GM21619 (cell line): ENCODE measurements at regions not wholly inside any gene's neighbourhood (a gene's known extent, or its start where the extent isn't known, plus 50 kb on each side); places are given as distances from the start of the nearest gene placed in this dataset.
"Not testable (repeated sequence)": the region's sequence is repeated elsewhere in the genome, so short reads cannot be mapped to it uniquely, and the experiment has no call there.

ENCODE experiments used
- ATAC-seq: cut with Tn5 transposase; IDR thresholded peaks from one replicate; pipeline ENCODE4 v1.9.1; 2021; ENCODE audit not compliant: unreplicated experiment

DNA sequence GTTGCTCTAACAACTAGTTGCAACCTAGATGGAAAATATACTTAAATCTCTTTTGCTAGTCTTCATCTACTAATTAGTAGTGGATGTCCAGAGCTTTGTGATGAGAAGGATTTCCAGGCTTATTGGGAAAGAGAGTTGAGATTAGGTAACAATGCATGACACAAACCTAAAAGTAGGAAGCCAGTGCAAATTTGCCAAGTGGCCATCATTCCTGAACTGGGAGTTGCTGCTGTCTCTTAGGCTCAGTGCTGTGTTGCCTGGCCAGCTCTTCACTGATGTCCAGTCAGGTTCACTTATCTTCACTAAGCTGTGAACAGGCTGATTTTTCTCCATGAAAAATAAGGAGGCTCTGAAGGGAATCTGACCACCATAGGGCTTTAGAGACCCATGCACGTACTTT lies 105.6 kb upstream of the AMOT start:
- no peak for ATAC-seq

DNA sequence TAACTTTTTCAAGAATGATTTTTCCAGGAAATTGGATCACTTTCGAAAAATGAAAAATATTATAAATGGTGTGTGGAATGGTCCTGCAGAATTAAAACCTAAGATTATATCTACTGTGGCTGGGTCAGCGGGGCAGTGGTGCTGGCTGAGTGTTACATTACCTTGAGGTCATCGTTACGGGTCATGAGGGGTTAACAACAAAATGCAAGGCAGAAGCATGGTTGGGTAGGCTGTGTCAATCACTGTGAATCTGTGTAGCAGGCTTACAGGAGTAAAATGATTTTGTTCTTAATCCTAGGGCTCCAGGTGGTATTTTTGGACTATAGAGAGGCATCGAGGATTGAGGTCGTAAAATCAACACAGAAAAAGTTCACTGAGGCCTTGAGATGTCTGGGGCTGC lies 105.2 kb upstream of the AMOT start:
- ATAC-seq: no peak

DNA sequence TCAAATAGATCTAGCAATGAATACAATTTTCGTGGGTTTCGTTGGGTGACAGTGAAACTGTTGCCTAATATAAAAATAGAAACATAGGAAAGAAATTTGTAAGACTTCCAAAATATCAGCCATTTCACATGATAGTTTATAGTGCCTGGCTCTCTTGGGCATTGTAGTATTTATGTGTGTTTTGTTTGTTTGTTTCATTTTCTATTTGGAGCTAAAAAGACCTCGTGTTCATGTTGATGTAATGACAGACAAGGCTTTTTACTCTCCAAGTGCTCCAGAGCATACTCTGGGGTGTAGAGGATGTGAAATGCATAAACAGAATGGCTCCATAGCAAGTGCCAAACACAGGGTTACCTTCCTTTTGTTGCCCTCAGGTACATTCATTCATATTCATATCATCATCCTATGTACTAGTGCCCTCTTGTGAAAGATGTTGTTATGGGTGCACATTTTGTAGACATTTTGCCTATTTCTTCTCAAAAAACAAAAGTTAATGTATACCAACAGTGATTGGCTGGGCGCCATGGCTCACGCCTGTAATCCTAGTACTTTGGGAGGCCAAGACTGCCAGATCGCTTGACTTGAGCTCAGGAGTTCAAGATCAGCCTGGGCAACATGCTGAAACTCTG lies 100.7 kb upstream of the AMOT start:
- ATAC-seq: peak; percentile 79

DNA sequence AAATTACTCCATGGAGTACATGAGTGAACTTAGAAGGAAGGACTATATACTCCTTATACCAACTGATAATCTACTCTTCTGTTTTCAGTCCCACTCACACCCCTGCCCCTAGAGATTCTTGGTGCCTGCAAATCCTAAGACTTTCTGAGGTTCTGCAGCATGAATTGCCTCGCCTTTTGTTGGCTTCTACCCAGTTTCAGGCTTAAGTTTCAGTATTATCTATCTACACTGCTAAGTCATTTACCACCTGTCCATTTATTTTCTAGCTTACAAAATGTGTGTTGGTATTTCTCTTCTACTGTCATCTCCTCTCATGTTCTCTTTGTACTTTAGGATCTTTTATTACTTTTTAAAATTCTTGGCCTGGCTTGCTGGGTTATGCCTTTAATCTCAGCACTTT lies 94.4 kb upstream of the AMOT start:
- no peak for ATAC-seq

DNA sequence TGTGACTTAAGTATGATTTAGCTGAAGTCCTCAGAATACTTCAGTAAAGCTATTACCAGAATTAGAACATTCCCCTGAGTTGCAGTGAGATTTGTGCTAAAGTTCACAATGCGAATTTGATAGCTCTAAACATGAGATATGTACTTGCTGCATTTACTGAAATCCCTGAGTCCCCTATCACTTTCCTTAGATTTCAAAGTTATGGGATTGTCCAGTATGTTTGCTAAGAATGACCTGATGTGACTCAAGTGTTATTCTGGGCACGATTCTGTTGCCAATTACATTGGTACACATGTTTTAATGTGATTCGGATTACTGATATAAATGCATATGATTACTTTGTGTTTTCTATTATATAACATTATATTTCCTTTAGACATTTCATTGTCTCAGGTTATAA lies 91.3 kb upstream of the AMOT start:
- no peak for ATAC-seq

DNA sequence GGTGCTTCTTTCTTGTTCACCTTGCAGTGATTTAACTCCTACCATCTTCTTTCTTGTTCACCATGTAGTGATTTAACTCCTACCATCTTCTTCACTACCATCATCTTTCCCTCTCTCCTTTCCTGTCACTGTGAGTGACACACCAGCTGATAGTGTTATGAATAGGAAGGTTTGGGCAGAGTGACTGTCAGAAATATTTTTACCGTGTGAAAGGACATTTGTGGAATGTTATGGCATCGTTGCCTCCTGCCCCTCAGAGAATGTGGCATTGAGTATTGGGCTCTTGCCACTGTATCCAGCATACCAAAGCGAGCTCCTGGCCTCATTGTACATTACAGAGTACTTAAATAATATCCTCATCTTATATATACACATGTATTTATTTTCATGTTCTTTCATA lies 90.8 kb upstream of the AMOT start:
- no peak for ATAC-seq

DNA sequence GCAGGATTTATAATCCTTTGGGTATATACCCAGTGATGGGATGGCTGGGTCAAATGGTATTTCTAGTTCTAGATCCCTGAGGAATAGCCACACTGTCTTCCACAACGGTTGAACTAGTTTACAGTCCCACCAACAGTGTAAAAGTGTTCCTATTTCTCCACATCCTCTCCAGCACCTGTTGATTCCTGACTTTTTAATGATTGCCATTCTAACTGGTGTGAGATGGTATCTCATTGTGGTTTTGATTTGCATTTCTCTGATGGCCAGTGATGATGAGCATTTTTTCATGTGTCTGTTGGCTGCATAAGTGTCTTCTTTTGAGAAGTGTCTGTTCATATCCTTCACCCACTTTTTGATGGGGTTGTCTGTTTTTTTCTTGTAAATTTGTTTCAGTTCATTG lies 82.8 kb upstream of the AMOT start:
- not testable (repeated sequence) for ATAC-seq

DNA sequence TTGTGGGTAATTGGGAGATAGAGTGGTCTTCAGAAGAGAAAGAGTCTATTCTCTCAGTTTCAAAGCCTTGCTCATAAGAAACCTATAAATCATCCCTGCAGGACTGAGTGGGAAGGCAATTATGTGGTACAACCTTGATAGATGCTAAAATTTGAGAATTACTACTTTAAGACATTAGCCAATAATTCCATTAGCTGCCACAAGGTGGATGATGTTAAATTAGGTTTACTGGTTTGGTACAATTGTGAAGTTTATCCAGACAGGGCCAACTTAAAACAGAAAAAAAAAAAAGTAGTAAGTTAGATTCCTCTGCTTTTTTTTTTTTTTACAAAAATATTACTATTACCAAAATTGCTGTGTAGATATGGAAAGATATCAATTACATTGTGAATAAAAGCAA lies 73.2 kb upstream of the AMOT start:
- no peak for ATAC-seq

DNA sequence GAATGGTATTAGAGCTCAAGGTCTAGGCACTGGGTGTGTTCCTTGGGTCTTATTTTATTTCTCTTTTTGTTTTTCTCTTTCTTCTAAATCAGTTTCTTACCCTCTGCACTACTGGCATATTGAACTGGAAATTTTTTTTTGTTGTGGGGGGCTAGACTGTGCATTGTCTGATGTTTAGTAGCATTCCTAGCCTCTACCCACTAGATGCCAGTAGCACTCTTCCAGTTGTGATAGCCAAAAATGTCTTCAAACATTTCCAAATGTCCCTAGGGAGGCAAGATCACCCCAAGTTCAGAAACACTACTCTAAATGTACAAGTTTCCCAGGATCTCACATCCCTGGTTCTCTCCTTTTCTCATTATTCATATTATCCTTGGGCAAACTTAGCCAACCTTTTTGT lies 69.8 kb upstream of the AMOT start:
- ATAC-seq: no peak

DNA sequence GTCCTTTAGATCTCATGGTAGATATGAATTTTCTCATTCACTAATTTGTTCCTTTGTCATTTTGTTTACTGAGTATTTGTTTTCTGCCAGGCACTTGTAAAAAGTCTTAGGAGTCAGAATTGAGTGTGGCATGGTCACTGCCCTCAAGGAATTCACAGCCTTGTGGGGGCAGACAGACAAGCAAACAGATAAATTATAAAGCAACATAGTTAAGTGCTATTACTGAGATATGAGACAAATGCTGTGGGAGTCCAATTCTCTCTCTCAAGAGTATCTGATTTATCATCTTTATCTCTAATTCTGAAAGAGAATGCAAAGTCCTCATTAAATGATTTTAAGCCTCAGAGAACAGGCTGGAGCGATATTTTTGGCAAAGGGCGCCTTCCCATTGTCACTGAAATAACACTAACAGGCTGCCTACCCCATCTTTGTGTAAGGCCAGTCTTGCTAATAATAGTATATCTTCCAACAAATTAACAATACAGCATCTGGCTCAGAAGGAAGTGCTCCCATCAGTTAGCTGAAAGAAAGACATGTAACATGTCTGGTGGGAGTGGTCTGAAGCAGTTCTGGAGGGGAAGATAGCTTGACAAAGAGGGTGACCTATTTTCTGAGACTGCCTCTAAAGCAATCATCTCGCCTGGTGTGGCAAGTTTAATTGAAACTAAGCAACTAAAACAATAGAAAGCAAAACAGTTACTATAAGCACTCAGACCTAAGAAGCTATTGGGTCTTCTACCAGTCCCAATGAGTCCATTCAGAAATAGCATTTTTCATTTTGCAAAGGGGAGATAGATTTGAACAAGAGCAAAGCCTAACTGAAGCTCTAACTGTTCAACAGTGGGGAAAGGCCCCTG lies 61.5 kb upstream of the AMOT start:
- no peak for ATAC-seq

DNA sequence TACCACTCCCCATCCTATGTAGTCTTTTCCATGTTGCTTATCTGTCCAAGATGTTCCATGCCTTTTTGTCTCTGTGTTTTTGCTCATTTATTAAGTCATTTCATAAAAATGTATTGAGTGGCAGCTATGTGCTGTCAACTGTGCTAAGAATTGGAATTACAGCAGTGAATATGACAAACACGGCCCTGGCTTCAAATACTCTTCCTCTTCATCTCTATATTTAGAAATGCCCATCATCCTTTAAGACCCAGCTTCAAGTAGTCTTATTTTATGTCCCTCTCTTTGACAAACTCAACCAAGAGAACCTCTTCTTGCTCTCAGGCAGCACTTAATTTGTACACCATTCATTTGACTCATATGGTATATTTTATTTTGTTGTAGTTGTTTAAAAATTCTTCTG lies 55.4 kb upstream of the AMOT start:
- ATAC-seq: no peak
